GM21619 (cell line): ENCODE measurements at regions not wholly inside any gene's neighbourhood (a gene's known extent, or its start where the extent isn't known, plus 50 kb on each side); places are given as distances from the start of the nearest gene placed in this dataset.
"Not testable (repeated sequence)": the region's sequence is repeated elsewhere in the genome, so short reads cannot be mapped to it uniquely, and the experiment has no call there.

Experiments used
- ATAC-seq: cut with Tn5 transposase; IDR thresholded peaks from one replicate; pipeline ENCODE4 v1.9.1; 2021; ENCODE audit not compliant: unreplicated experiment

DNA sequence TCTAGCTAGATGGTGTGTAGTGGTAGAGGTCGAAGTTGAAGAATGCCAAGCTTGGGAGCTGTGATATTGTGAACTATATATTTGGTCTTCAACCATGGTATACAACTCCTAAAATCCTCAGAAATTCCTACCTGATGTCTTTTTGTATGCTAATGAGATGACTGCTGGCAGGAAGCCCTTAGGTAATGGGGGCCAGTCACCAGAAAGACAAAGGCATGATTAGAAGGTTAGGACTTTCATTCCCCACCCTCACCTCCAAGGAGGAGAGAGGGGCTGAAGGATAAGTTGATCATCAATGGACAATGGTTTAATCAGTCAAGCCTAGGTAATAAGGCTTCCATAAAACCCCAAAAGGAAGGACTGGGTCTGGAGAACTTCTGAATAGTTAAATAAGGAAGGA, 285.7 kb upstream of the POU5F2 start:
- ATAC-seq = no peak

DNA sequence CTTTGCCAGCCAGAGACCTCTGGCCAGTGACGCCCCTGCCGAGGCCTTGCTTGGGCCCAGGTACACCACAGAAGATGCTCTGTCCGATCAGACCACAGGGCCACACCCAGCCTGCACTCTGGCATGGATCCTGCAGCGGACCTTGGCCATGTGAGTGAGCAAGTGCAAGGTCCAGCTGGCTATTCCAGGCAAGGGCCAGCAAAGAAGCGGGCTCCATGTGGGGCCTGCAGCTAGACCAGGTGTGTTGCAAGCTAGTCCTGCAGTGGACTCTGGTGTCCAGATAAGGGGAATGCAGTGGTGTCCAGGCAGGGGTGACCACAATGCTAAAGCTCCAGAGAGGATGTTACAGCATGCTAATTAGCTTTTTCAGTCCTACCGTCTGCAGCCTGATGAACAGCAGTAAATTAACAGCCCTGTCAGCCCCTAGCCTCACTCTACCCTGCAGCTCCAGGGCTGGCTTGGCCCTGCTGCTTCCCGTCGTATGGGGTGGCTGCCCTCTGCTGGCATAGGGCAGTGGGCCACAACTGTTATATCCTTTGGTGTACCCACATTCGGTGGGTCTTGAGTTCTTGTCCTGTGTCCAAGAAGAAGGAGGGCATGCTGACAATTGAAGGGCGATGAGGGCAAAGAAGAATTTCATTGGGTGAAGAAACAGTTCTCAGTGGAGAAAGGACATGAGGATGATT, 284.5 kb upstream of the POU5F2 start:
- no peak for ATAC-seq

DNA sequence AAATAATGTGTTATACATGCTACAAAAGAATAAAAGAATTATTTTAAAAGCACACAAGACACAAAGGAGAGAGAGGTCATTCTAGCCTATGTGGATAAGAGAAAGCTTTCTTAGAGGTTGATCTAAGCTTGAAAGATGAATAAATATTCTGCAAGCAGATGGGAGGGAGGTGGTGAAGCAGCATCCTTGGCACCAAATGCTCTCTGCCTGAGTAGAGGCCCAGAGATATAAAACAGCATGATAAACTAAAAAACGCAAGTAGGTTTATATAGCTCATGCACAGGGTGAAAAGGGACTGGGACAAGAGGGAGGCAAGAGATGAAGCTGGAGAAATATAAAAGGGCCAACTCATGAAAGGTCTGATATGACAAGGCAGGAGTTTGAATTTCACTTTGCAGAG, 283.2 kb upstream of the POU5F2 start:
- ATAC-seq = no peak

DNA sequence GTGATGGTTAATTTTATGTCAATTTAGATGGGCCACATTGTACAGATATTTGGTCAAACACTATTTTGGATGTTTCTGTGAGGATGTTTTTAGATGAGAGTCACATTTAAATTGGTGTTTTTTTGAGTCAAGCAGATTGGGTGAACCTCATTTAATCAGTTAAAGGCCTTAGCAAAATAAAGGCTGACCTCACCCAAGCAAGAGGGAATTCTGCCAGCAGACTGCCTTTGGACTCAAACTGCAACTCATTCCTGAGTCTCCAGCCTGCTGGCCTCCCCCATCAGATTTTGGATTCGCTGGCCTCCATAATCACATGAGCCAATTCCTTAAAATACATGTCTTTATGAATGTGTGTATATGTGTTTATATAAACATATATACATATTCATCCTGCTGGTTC, 282.7 kb upstream of the POU5F2 start:
- ATAC-seq = no peak

DNA sequence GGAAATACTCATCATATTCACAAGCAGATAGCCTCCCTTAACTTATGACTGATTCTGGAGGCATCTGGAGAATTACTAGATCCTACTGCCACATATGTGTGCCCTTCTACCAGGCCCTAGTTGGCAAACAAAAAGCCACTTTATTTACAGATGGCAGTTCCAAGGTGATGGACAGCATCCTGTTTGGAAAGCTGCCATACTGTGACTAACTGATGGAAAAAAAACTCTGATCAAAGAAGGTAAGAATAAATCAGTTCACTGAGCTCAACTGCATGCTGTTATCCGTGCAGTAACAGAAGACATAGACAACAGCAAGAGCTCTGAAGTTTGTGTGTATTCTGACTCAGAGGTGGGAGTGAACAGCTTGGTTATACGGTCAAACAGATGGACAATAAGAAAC, 279.8 kb upstream of the POU5F2 start:
- no peak for ATAC-seq

DNA sequence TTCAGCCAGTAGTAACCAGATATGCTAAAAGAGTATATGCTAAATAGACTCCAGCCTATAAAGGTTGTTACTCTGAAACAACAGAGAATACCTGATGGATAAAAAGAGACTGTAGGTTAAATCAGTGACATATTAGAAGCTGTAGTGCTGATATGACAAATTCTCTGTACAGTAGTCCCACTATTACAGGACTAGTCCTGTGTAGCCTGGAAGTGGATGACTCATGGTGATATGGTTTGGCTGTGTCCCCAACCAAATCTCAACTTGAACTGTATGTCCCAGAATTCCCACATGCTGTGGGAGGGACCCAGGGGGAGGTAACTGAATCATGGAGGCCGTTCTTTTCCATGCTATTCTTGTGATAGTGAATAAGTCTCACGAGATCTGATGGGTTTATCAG, 276.2 kb upstream of the POU5F2 start:
- ATAC-seq = no peak

DNA sequence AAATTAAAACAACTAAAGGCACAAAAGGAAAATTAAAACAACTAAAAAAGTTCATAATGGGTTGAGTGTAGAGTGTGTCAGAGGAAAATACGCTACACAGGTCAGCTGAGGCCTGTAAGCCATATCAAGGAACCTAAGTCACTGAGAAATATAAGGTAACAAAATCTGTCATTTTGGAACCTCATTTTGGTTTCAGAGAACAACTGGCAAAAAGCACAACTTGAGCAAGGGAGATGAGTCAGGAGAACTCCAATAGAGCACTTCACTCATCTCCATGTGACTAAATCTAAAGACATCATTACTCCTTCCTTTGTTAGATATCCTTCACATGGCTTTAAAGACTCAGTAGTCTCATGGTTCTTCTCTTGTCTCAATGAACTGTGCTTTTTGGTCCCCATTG, 269.4 kb upstream of the POU5F2 start:
- no peak for ATAC-seq

DNA sequence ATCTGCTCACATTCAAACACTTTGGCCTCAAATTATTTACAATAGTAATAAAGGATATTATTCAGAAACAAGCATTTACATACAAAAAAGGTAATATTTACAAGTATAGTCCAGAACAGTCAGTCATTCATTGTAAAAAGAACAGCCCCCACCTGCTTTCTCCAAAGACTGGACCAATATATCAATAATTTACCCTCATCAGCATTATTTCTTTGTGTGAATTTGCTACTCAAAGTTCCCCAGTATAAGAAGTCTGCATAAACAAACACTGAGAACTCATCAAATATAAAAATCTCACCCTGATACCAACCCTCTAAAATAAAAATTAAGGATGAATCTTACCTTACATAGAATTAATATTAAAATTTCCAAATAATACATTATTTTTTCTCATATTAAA, 267.8 kb upstream of the POU5F2 start:
- no peak for ATAC-seq

DNA sequence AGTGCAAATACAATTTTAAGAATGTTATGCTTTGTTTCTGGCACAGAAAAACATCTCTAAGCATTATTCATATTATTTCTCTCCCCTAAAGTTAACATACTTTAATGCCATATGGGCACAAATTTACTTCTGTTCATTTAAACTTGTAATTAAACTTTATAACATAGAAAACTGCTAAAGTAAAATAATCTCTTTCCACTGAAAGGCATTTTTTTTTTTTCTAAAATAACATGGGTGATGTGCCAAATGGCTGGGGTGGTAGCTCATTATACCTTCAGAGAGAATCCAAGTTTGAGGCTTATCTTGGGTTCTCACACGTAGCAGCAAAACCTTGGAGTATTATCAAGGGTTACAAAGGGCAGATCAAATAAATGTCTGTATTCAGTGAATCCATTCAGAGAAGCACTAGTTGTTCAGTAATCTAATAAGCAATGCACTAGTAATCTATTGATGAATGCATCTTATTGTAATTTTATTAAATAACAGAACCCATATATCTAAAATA, 257.6 kb upstream of the POU5F2 start:
- ATAC-seq = no peak

DNA sequence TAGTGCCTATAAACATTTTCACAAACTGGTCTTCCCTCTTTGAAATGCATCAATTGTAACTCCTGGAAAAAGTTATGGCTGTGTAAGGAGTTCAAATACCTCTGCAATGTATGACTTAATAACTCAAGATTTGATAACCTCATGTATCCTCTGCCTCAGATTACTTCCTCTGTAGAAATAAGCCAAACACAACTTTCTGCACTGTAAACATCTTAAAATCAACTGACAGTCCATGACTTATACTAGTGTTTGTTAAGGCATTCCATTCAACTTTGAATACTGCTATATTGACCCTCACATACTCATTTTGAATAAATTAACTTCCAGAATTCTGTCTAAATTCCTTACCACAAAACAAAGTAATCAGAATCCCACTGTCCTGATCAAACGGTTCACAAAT, 256.2 kb upstream of the POU5F2 start:
- no peak for ATAC-seq

DNA sequence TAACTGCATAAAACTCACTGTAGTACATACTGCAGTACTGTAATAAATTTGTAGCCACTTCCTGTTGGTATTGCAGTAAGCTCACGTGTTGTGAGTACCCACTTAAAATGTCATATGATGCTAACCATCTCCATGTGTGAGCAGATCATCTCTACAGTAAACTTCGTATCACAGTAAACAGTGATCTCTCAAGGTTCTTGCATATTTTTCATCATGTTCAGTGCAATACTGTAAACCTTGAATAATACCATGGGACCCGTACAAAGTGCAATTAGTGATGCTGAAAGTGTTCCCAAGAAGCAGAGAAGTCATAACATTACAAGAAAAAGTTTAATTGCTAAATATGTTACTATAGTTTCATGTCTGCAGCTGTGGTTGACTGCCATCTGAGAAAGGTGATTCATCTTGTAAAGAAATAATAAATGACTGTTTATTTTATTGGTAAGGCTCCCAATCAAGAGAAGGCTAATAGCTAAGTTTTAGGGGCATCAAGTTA, 253.8 kb upstream of the POU5F2 start:
- peak; percentile 59 for ATAC-seq

DNA sequence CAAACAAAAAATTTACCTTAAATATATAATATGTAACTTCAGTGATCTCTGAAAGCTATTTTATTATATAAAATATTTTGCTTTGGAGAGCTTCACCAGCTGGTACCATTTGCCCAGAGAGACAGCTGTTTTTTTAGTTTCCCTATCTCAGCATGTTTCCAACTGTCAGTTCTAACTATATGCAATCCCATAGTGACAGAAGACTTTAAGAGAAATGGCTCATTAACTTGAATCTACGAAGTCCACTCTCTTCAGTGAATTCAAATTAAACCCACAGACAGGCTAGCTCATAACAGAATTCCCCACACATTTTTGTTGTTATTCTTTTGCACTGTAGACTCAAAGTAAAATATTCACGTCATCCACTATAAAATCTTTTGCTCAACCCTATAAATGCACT, 251.8 kb upstream of the POU5F2 start:
- ATAC-seq = no peak

DNA sequence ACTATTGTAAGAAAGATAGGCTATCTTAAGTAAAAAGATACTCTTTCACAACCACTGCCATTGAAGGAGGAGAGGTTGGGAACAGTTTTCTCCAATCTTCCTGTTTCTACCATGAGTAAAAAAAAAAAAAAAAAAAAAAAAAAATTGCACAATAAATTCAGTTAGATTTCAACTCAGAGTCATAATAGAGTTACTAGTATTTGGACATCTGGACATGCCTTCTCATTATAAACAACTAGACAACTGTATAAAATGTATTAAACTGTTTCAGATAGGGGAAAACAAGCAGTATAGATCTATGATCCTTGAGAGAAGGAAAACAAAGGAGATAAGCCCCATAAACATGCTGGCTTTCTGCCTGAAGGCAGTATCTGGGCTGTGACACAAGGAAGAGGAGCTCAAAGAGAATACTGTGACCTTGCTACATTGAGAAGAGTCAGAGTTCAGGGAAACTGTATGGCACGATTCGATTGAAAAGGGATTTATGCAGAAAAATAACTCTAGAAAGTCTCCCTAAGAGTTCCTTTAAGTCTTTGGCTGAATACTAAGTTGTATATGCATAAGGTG, 249.2 kb upstream of the POU5F2 start:
- no peak for ATAC-seq

DNA sequence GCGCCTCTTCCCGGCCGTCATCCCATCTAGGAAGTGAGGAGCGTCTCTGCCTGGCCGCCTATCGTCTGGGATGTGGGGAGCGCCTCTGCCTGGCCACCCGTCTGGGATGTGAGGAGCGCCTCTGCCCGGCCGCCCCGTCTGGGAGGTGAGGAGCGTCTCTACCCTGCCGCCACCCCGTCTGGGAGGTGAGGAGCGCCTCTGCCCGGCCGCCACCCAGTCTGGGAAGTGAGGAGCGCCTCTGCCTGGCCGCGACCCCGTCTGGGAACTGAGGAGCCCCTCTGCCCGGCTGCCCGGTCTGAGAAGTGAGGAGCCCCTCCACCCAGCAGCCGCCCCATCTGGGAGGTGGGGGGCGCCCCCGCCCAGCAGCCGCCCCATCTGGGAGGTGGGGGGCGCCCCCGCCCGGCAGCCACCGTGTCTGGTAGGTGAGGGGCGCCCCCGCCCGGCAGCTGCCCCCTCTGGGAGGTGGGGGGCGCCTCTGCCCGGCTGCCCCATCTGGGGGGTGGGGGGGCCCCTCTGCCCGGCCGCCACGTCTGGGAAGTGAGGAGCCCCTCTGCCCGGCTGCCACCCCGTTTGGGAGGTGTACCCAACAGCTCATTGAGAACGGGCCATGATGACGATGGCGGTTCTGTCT, 244.7 kb upstream of the POU5F2 start:
- not testable (repeated sequence) for ATAC-seq

DNA sequence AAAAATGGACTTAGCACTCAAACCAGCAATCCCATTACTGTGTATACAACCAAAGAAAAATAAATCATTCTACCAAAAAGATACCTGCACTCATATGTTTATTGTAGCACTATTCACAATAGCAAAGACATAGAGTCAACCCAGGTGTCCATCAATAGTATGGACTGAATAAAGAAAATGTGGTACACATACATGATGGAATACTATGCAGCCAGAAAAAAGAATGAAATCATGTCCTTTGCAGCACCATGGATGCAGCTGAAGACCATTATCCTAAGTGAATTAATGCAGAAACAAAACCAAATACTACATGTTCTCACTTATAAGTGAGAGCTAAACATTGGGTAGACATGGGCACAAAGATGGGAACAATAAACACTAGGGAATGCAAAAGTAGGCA, 236.8 kb upstream of the POU5F2 start:
- ATAC-seq = no peak

DNA sequence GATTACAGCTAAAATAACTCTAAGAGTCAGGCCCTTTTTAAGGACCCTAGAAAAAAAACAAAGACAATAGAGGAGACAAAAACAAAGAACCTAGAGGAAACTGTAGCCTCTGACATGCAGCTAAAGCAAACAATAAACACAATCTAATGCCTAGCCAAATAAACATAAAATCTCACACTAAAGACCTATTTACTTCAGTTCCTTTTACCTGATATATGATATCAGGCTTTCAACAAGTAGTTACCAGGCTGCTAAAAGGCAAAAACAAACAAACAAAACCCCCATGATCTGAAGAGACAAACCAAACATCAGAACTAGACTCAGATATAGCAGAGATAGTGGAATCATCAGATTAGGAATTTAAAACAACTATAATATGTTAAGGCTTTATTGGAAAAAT, 226.5 kb upstream of the POU5F2 start:
- no peak for ATAC-seq

DNA sequence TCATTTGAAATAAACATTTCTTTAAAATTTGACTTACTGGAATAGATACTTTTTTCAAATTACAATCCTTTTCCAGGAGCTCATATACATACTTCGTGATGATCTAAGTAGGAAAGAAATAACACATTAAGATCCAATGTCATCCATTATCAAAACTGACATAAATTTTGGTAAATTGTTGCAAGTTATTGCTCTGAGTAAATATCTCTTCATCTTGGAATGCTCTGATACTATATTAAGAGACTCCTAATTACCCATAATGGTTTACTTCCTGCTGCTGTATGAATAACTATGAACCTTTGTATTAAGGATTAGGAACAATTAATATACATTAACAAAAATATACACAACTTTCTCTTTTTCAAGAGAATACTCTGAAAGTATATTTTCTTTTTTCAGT, 223.0 kb upstream of the POU5F2 start:
- no peak for ATAC-seq

DNA sequence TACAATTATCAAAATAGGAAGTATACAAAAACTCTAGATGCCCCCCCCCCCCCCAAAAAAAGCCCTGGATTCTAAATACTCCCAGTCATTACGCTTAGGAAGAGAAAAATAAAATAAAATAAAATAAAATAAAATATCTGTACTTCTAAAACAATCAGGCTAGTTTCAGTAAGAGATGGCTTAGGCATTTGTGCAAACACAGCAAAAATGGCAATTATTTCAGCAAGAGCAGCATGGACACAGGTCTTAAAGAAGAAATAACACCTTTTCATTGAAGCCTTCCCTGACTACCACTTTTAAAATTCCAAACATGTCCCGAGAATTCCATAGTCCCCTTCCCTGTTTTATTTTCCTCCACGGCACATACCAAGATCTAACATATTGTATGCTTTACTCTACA, 218.6 kb upstream of the POU5F2 start:
- no peak for ATAC-seq

DNA sequence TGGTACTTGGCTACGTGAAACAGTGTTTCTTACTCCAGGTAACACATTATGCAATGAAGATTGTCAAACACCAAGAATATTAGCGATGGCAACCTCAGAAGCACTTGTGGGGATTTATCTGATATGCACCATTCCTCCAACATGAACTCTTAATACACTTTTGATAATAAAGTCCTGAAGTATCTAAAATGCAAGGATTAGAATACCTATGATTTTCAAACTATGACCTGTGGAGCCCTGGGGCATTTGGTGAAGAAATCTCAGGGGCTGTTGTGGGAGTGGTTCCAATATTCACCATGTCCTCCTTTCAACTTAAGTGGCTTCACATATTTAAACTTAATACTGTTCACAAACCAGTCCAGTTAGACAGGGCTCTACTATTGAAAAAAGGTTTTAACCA, 214.6 kb upstream of the POU5F2 start:
- ATAC-seq = no peak

DNA sequence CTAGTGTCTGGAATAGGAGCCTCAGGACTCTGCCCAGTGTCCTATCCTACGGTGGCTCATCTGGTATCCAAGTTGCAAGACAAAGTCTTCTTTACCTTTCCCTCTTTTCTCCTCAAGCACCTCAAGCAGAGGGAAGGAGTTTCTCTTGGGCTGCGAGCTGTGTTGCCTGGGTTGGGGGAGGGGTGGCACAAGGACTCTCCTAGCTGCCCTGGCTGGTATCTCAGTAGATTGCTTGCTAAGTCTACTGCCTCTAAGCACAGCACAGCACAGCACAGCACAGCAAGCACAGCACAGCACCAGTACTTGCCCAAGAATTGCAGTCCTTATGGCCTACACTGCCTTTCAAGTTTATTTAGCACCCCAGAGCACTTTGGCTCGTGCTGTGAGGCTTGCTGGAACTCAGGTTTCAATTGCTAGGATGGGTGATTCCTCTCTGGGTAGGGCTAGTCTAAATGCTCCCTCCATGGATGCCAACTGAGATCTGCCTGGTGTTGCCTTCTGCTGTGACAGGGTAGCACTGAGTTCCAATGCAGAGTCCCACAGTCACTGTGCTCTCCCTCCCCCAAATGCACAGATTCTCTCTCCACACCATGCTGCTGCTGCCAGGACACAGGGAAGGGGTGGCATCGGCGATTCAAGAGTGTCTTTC, 213.1 kb upstream of the POU5F2 start:
- no peak for ATAC-seq

DNA sequence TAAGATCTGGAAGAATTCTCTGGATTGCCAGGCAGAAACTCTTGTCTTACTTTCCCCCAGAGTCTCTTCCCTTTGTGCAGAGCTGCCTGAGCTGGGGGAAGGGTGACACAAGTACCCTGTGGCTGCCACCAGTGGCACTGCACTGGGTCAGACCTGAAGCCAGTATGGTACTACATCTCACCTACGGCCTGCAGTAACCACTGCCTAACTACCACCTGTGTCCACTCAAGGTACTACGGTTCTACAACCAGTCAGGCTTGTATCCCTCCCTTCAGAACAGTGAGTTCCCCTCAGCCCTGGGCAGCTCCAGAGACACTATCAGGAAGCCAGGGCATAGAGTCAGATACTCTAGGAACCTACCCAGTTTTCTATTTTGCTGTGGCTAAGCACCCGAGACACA, 212.0 kb upstream of the POU5F2 start:
- no peak for ATAC-seq

DNA sequence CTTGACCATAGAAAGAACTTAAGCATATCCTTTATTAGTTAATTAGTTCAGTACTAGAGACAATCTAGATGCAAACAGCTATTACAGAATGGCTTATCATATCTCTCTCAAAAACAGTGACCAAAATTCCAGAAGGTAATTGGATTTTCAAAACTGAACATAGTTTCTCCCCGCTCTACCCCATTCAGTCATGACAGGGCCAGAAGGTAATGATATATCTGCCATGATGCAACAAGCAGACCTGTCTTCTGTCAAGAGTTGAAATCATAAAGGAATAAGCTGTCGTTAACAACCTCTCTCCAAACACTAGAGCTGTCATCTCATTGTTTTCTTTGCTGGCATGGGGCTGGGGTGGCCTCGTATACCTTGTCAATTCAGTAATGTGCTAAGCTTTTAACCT, 200.5 kb upstream of the POU5F2 start:
- ATAC-seq = no peak
